HG03280 (cell line): ENCODE measurements at regions not wholly inside any gene's neighbourhood (a gene's known extent, or its start where the extent isn't known, plus 50 kb on each side); places are given as distances from the start of the nearest gene placed in this dataset.
"Not testable (repeated sequence)": the region's sequence is repeated elsewhere in the genome, so short reads cannot be mapped to it uniquely, and the experiment has no call there.

Experiments
- ATAC-seq: cut with Tn5 transposase; IDR thresholded peaks from one replicate; pipeline ENCODE4 v1.9.1; 2021; ENCODE audit warnings: mild to moderate bottlenecking, moderate library complexity; ENCODE audit not compliant: unreplicated experiment

GRCh38 chr1:60296794-60297193 lies 223.2 kb upstream of the C1orf87 start:
- no peak for ATAC-seq

GRCh38 chr1:60292140-60292539 lies 218.6 kb upstream of the C1orf87 start:
- ATAC-seq, result no peak

- ATAC-seq, result no peak
Observed at GRCh38 chr1:60290393-60290792, 216.8 kb upstream of the C1orf87 start.

GRCh38 chr1:60287536-60287935 lies 214.0 kb upstream of the C1orf87 start:
- no peak for ATAC-seq

GRCh38 chr1:60283690-60284089 lies 210.1 kb upstream of the C1orf87 start:
- ATAC-seq, result no peak

GRCh38 chr1:60281360-60281932 lies 207.9 kb upstream of the C1orf87 start:
- peak; percentile 82 for ATAC-seq

- ATAC-seq, result no peak
Observed at GRCh38 chr1:60280819-60281218, 207.2 kb upstream of the C1orf87 start.

GRCh38 chr1:60280256-60280655 lies 206.7 kb upstream of the C1orf87 start:
- ATAC-seq, result no peak

GRCh38 chr1:60279798-60280197 lies 206.2 kb upstream of the C1orf87 start:
- no peak for ATAC-seq

- no peak for ATAC-seq
Observed at GRCh38 chr1:60277269-60277668, 203.7 kb upstream of the C1orf87 start.

GRCh38 chr1:60274422-60275290 lies 201.1 kb upstream of the C1orf87 start:
- ATAC-seq, result no peak

GRCh38 chr1:60273185-60273584 lies 199.6 kb upstream of the C1orf87 start:
- ATAC-seq, result no peak

- no peak for ATAC-seq
Observed at GRCh38 chr1:60271041-60271440, 197.5 kb upstream of the C1orf87 start.

- ATAC-seq, result no peak
Observed at GRCh38 chr1:60268451-60268850, 194.9 kb upstream of the C1orf87 start.

GRCh38 chr1:60265560-60266535 lies 192.3 kb upstream of the C1orf87 start:
- no peak for ATAC-seq

- ATAC-seq, result no peak
Observed at GRCh38 chr1:60262701-60263100, 189.1 kb upstream of the C1orf87 start.

GRCh38 chr1:60257531-60257930 lies 184.0 kb upstream of the C1orf87 start:
- ATAC-seq, result no peak

GRCh38 chr1:60255565-60255964 lies 182.0 kb upstream of the C1orf87 start:
- ATAC-seq, result no peak

- no peak for ATAC-seq
Observed at GRCh38 chr1:60251426-60251825, 177.9 kb upstream of the C1orf87 start.

- ATAC-seq, result not testable (repeated sequence)
Observed at GRCh38 chr1:60247467-60247866, 173.9 kb upstream of the C1orf87 start.

GRCh38 chr1:60245324-60245723 lies 171.8 kb upstream of the C1orf87 start:
- ATAC-seq, result no peak
